Left lobe of liver (tissue), 2 donors: ENCODE measurements at regions not wholly inside any gene's neighbourhood (a gene's known extent, or its start where the extent isn't known, plus 50 kb on each side); places are given as distances from the start of the nearest gene placed in this dataset.

Experiments used
- ATAC-seq: fragments of 200-7000 bp; cut with Tn5 transposase; one replicate; pipeline ENCODE4 v1.9.1; 2020; ENCODE audit warnings: mild to moderate bottlenecking, moderate library complexity
- DNase-seq: peaks from one replicate; pipeline ENCODE4 v3.0.0-alpha.2; 2020; ENCODE audit warnings: low spot score
- donor health status: DM: no; HTN: no; CAD: no; lungs with moderate emphysema.
- donor health status: DM: no; HTN: yes; CAD: no.

- ATAC-seq (no peak), DNase-seq (no peak)
Observed at GRCh38 chr17:27239584-27239983, 54.3 kb upstream of the WSB1 start.

GRCh38 chr17:27240086-27240801 lies 53.7 kb upstream of the WSB1 start:
- no peak for DNase-seq
- no peak for ATAC-seq

GRCh38 chr17:27240802-27241155 lies 53.1 kb upstream of the WSB1 start:
- DNase-seq (no peak), ATAC-seq (no peak)

GRCh38 chr17:27241346-27241946 lies 52.5 kb upstream of the WSB1 start:
- ATAC-seq: no peak
- no peak for DNase-seq

- DNase-seq (no peak), ATAC-seq (no peak)
Observed at GRCh38 chr17:27242951-27243350, 51.0 kb upstream of the WSB1 start.

GRCh38 chr17:27244011-27244410 lies 49.9 kb upstream of the WSB1 start:
- DNase-seq (no peak), ATAC-seq (no peak)
